Heart left ventricle (tissue), 13 donors: ENCODE measurements at regions not wholly inside any gene's neighbourhood (a gene's known extent, or its start where the extent isn't known, plus 50 kb on each side); places are given as distances from the start of the nearest gene placed in this dataset.

Experiments used
- CTCF ChIP-seq, 12 donors: fragments of 200-600 bp; sonication (generic) in 4 of 12; IDR thresholded peaks; one replicate each; pipeline versions ENCODE4 v1.5.0 to v1.8.0; 2018 to 2022; ENCODE audit warnings: antibody characterized with exemption in 12 of 12, mild to moderate bottlenecking in 5 of 12
- POLR2A ChIP-seq, 2 donors: fragments of 450-650 bp; IDR thresholded peaks; one replicate each; pipeline ENCODE4 v1.6.1; 2017; ENCODE audit warnings: antibody characterized with exemption in 2 of 2, mild to moderate bottlenecking in 2 of 2, moderate library complexity in 2 of 2
- donor health status: ischemic (EF 13 %, LVEDD 7.1; RV severe dilation, severe dysfunction).
- donor health status: DM: no; HTN: yes; CAD: no.
- donor health status: DM: no; HTN: no; CAD: no.
- donor health status: ischemic (EF 25% LVEDD 6.9; RV normal size, moderate dysfunction).
- donor health status: ischemic (EF 25% LVEDD 5.7; RV mildly dilated, moderate dysfunction).
- donor health status: ischemic (EF 35%, LVEDD 5.7; RV mildly dilated, moderate dysfunction).
- donor health status: nonischemic (EF 11% LVEDD 7.7; RV severe dilation, severe dysfunction).
- donor health status: DM: yes; HTN: yes; CAD: no.
- donor health status: PGD.
- donor health status: ischemic (EF 29% LVEDD 5.4; RV normal size, mild dysfunction).
- donor health status: nonischemic (EF 23%, LVEDD 6.1; RV moderate dilation, normal function).

- TF ChIP-seq CTCF (IDR thresholded peaks at IDR 0.05) (no peak), POLR2A (IDR thresholded peaks at IDR 0.05) (no peak)
These were observed 339.7 kb downstream of the NUAK1 start for GRCh38 chr12:105799103-105799502.
